Mammary epithelial cell (primary cell): ENCODE measurements at regions not wholly inside any gene's neighbourhood (a gene's known extent, or its start where the extent isn't known, plus 50 kb on each side); places are given as distances from the start of the nearest gene placed in this dataset.

Experiments used
- EZH2 ChIP-seq: IDR thresholded peaks from 2 replicates; pipeline ENCODE4 v1.6.1; 2012; ENCODE audit warnings: low read length, inconsistent platforms, borderline replicate concordance
- TF ChIP-seq, protein P1 (sequence below), 2 donors: IDR thresholded peaks in 1 of 2; conservative IDR thresholded peaks in 1 of 2; 2 replicates each; pipeline ENCODE4 v1.5.1; 2011 to 2012; ENCODE audit warnings: inconsistent platforms in 2 of 2, low read length in 2 of 2, mild to moderate bottlenecking in 2 of 2, control low read depth in 1 of 2, low read depth in 1 of 2; ENCODE audit not compliant: insufficient read depth in 1 of 2; ENCODE audit errors: extremely low read depth in 1 of 2

DNA sequence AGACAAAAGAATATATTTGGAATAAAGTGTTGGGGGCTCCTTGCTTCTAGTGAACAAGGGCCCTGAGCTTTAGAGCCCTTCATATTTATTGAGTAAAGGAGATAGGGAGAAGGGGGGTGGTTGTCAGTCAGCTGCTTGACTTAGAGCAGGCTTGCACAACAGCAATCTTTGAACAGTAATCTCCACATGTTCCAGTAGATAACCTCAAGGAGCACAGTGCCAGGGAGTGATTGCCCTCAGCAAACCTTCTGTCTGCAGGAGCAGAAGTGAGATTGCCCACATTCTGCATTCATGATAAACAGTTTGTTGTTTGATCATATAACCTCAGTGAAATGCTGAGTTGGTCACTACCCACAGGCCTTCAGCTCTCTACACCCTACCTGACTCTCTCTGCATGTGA lies 205.8 kb upstream of the CXCL13 start:
- no peak for TF ChIP-seq EZH2
- TF ChIP-seq, protein P1, sequence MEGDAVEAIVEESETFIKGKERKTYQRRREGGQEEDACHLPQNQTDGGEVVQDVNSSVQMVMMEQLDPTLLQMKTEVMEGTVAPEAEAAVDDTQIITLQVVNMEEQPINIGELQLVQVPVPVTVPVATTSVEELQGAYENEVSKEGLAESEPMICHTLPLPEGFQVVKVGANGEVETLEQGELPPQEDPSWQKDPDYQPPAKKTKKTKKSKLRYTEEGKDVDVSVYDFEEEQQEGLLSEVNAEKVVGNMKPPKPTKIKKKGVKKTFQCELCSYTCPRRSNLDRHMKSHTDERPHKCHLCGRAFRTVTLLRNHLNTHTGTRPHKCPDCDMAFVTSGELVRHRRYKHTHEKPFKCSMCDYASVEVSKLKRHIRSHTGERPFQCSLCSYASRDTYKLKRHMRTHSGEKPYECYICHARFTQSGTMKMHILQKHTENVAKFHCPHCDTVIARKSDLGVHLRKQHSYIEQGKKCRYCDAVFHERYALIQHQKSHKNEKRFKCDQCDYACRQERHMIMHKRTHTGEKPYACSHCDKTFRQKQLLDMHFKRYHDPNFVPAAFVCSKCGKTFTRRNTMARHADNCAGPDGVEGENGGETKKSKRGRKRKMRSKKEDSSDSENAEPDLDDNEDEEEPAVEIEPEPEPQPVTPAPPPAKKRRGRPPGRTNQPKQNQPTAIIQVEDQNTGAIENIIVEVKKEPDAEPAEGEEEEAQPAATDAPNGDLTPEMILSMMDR (conservative IDR thresholded peaks at IDR 0.05 in 1 of 2, IDR thresholded peaks at IDR 0.05 in 1 of 2; ENCODE audit: extremely low read depth in 1 of 2, insufficient read depth in 1 of 2, low read depth in 1 of 2, low read length in 2 of 2), result no peak
